Thyroid gland (tissue), 4 donors: ENCODE measurements at regions not wholly inside any gene's neighbourhood (a gene's known extent, or its start where the extent isn't known, plus 50 kb on each side); places are given as distances from the start of the nearest gene placed in this dataset.
"Not testable (repeated sequence)": the region's sequence is repeated elsewhere in the genome, so short reads cannot be mapped to it uniquely, and the experiment has no call there.

Source experiments
- DNase-seq, 2 donors: peaks; one replicate each; pipeline ENCODE4 v3.0.0-alpha.2; 2019
- H3K27ac ChIP-seq, 3 donors: fragments of 200-600 bp; sonication (generic); 1 replicate in 2 of 3; 2 replicates in 1 of 3; pipeline ENCODE4 v1.5.1; 2016 to 2019; ENCODE audit warnings: mild to moderate bottlenecking in 1 of 3, moderate library complexity in 1 of 3
- H3K27me3 ChIP-seq: fragments of 200-600 bp; sonication (generic); one replicate; pipeline ENCODE4 v1.5.1; 2019
- H3K36me3 ChIP-seq, 2 donors: fragments of 200-600 bp; sonication (generic); one replicate each; pipeline ENCODE4 v1.5.1; 2016 to 2019
- H3K4me1 ChIP-seq, 2 donors: fragments of 200-600 bp; sonication (generic); one replicate each; pipeline ENCODE4 v1.5.1; 2017 to 2019
- H3K4me3 ChIP-seq, 3 donors: fragments of 200-600 bp; sonication (generic); replicated peaks in 1 of 3; 1 replicate in 2 of 3; 2 replicates in 1 of 3; pipeline ENCODE4 v1.5.1; 2016; ENCODE audit warnings: mild to moderate bottlenecking in 1 of 3
- H3K9me3 ChIP-seq: fragments of 200-600 bp; sonication (generic); one replicate; pipeline ENCODE4 v1.5.1; 2017
- CTCF ChIP-seq, 6 experiments: fragments of 200-600 bp in 3 of 6; fragments of 450-650 bp in 3 of 6; sonication (generic) in 3 of 6; IDR thresholded peaks; one replicate each; pipeline ENCODE4 v1.5.1; 2016 to 2019; ENCODE audit warnings: antibody characterized with exemption in 6 of 6, mild to moderate bottlenecking in 2 of 6, inconsistent platforms in 1 of 6, moderate library complexity in 1 of 6
- POLR2A ChIP-seq, 2 donors: fragments of 450-650 bp; IDR thresholded peaks; one replicate each; pipeline ENCODE4 v1.6.1; 2017; ENCODE audit warnings: antibody characterized with exemption in 2 of 2, mild to moderate bottlenecking in 2 of 2, moderate library complexity in 1 of 2
- WGBS, 2 donors: methylation state at CpG; one replicate each; pipeline ENCODE4 v1.1.5; 2017; 5-methylcytosine and 5-hydroxymethylcytosine counted together
- intact Hi-C: fragments of 100-400 bp; cut with DNase I; formaldehyde crosslinking; loops from one replicate; pipeline ENCODE4 v1.15.1; 2023

- TF ChIP-seq CTCF (IDR thresholded peaks at IDR 0.05) = no peak
- TF ChIP-seq POLR2A (IDR thresholded peaks at IDR 0.05) = no peak
- H3K4me1 ChIP-seq = no peaks in the 10 kb centered on the region
- no peaks in the 10 kb centered on the region for H3K9me3 ChIP-seq
- no peak overlapping the region for H3K27ac ChIP-seq
- intact Hi-C loops = no loop called here
- no peak overlapping the region for H3K4me3 ChIP-seq
- no peaks in the 10 kb centered on the region for H3K27me3 ChIP-seq
- no peak for DNase-seq
- H3K36me3 ChIP-seq = no peaks in the 10 kb centered on the region
Observed at GRCh38 chr9:81030027-81030426, 659.3 kb downstream of the TLE1 start.

DNA sequence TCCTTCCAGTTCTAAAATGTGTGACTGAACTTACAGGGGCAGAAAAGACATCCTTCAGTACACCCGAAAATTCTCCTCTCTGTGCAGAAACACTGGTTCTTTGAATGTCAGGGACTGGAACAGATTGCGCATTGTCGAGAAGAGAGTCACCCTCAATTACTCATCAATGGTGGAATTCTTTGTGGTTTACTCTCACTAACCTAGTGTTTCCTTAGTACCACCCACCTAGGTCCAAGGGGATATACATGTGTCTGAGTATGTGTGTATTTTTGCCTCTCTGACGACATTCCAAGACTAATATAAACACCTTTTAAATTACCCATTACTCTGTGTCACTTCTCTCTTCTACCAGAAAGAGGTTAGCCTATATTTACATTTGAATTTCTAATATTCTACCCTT, 660.8 kb downstream of the TLE1 start:
- no peak for TF ChIP-seq POLR2A (IDR thresholded peaks at IDR 0.05)
- H3K9me3 ChIP-seq = no peaks in the 10 kb centered on the region
- 85 to 91% methylated on average over 4 of the region's 4 CpGs for WGBS, 2 donors
- no peak for DNase-seq
- H3K36me3 ChIP-seq = no peaks in the 10 kb centered on the region
- no peak overlapping the region for H3K27ac ChIP-seq
- no peaks in the 10 kb centered on the region for H3K4me1 ChIP-seq
- no peaks in the 10 kb centered on the region for H3K27me3 ChIP-seq
- no peak overlapping the region for H3K4me3 ChIP-seq
- intact Hi-C loops = no loop called here

DNA sequence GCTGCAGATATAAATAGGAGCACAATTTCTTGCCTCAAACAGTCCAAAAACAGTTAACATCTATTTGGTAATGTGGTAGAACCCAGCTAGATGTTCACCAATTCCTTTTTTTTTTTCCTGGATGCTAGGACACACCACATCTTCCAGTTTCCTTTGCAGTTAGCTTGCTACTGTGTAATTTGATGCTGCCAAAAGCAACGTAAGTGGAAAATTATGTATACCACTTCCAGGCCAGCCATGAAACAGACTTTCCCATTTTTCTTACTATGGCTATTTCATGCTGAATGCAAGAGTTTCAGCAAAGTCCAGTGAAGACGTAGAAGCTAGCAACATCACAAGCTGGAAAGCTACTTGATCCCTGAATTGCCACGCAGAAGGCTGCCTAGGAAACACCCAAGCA, 667.2 kb downstream of the TLE1 start:
- no peak overlapping the region for H3K4me3 ChIP-seq
- intact Hi-C loops = no loop called here
- H3K4me1 ChIP-seq = no peaks in the 10 kb centered on the region
- no peaks in the 10 kb centered on the region for H3K36me3 ChIP-seq
- DNase-seq = no peak
- no peaks in the 10 kb centered on the region for H3K9me3 ChIP-seq
- H3K27ac ChIP-seq = no peak overlapping the region
- H3K27me3 ChIP-seq = no peaks in the 10 kb centered on the region
- WGBS, 2 donors = 60 to 63% methylated on average over 3 of the region's 3 CpGs
- no peak for TF ChIP-seq POLR2A (IDR thresholded peaks at IDR 0.05)
- no peak for TF ChIP-seq CTCF (IDR thresholded peaks at IDR 0.05)

- WGBS, 2 donors = 62 to 71% methylated on average over 6 of the region's 6 CpGs
Observed at GRCh38 chr9:81014945-81015344, 674.4 kb downstream of the TLE1 start.

DNA sequence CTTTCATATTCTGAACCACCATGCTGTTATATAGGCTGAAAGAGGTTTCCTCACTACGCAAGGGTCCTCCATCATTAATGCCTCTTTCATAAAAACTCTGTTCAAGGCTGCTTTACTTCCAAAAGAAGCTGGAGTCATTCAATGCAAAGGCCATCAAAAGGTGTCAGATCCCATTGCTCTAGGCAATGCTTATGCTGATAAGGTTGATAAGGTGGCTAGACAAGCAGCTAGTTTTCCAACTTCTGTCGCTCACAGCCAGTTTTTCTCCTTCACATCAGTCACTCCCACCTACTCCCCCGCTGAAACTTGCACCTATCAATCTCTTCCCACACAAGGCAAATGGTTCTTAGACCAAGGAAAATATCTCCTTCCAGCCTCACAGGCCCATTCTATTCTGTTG, 676.2 kb downstream of the TLE1 start:
- 70 to 73% methylated on average over 3 of the region's 3 CpGs for WGBS, 2 donors
- intact Hi-C loops, H3K27ac ChIP-seq: not testable (repeated sequence)

More at GRCh38 chr9:81014945-81015344, 674.4 kb downstream of the TLE1 start:
- H3K9me3 ChIP-seq, H3K36me3 ChIP-seq, DNase-seq, H3K27ac ChIP-seq, H3K4me1 ChIP-seq, H3K4me3 ChIP-seq, H3K27me3 ChIP-seq, intact Hi-C loops: not testable (repeated sequence)

DNA sequence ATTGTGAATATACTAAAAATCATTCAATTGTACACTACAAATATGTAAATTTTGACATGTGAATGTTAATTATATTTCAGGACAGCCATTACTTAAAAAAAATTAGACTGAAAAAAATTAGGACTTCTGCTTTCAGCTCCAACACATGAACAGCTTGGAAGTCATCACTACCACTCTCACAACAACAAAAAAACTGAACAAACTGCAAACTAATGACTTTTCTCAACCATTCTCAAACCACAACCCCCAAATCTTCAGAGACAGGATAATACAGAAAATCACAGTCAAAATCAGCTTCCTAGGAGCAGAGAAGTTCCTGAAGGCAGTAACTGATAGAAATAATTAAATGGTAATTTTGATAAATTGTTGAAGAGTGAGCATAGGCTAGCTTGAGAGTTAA, 686.4 kb downstream of the TLE1 start:
- Histone ChIP-seq H3K27me3 (no peaks in the 10 kb centered on the region), H3K4me1 (no peaks in the 10 kb centered on the region), H3K27ac (no peak overlapping the region), H3K4me3 (no peak overlapping the region), H3K9me3 (no peaks in the 10 kb centered on the region), H3K36me3 (no peaks in the 10 kb centered on the region)
- TF ChIP-seq CTCF (IDR thresholded peaks at IDR 0.05) (no peak), POLR2A (IDR thresholded peaks at IDR 0.05) (no peak)
- intact Hi-C loops = no loop called here
- no peak for DNase-seq

More for the DNA sequence above, 676.2 kb downstream of the TLE1 start:
- not testable (repeated sequence) for H3K9me3 ChIP-seq, H3K4me3 ChIP-seq, DNase-seq, H3K36me3 ChIP-seq, H3K4me1 ChIP-seq, H3K27me3 ChIP-seq

DNA sequence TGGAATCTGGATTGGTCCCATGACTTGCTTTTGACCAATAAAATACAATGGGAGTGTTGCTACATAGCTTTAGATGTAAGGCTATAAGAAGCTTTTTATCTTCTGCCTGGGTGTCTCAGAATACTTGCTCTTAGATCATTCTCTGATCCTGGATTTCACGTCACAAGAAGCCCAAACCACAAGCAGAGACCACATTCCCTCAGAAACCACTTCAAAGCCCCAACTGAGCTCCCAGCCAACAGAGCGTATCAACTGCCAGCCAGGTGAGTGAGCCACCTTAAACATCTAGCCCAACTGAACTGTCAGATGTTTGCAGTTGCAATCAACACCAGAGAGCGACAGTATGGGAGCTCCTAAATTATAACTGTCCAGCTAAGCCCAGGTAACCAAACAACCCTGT, 687.1 kb downstream of the TLE1 start:
- 45 to 48% methylated on average over 3 of the region's 3 CpGs for WGBS, 2 donors
- DNase-seq = no peak
- Histone ChIP-seq H3K9me3 (no peaks in the 10 kb centered on the region), H3K36me3 (no peaks in the 10 kb centered on the region), H3K4me3 (no peak overlapping the region), H3K27ac (no peak overlapping the region), H3K4me1 (no peaks in the 10 kb centered on the region), H3K27me3 (no peaks in the 10 kb centered on the region)
- no peak for TF ChIP-seq CTCF (IDR thresholded peaks at IDR 0.05)
- TF ChIP-seq POLR2A (IDR thresholded peaks at IDR 0.05) = no peak
- intact Hi-C loops = no loop called here
